OCI-LY7 (cell line): ENCODE measurements at regions not wholly inside any gene's neighbourhood (a gene's known extent, or its start where the extent isn't known, plus 50 kb on each side); places are given as distances from the start of the nearest gene placed in this dataset.
"Not testable (repeated sequence)": the region's sequence is repeated elsewhere in the genome, so short reads cannot be mapped to it uniquely, and the experiment has no call there.

Source experiments
- CTCF ChIP-seq: fragments of 200-600 bp; sonication (generic); conservative IDR thresholded peaks from 2 replicates; pipeline ENCODE4 v1.5.1; 2014; ENCODE audit warnings: mild to moderate bottlenecking, antibody characterized with exemption, low read length, moderate library complexity, mixed read lengths
- EZH2phosphoT487 ChIP-seq: fragments of 200-600 bp; sonication (generic); IDR thresholded peaks from 2 replicates; pipeline ENCODE4 v1.6.1; 2018; ENCODE audit warnings: low read depth, borderline replicate concordance, mild to moderate bottlenecking, mixed run types, antibody characterized with exemption, low read length, moderate library complexity, mixed read lengths

- TF ChIP-seq CTCF, EZH2phosphoT487: not testable (repeated sequence)
Observed at GRCh38 chrX:94862470-94862869, 1188.5 kb downstream of the FAM133A start.
